GM12878 (cell line): ENCODE measurements at regions not wholly inside any gene's neighbourhood (a gene's known extent, or its start where the extent isn't known, plus 50 kb on each side); places are given as distances from the start of the nearest gene placed in this dataset.

Experiments
- ATAC-seq: fragments of 200-7000 bp; cut with Tn5 transposase; 3 replicates; pipeline ENCODE4 v1.9.1; 2020; ENCODE audit warnings: mild to moderate bottlenecking, moderate library complexity
- BruUV-seq: library from RNA; stranded (reverse); fragments of 400-500 nt; replicated peaks from 2 replicates; lab custom pipeline; 2021; lab: Mats Ljungman, UMichigan
- CTCF ChIA-PET: fragments of 300-600 bp; sonication (Branson Sonifier 250); formaldehyde crosslinking; extraction: SDS; loops from one replicate; lab custom pipeline; 2021; ENCODE audit warnings: inconsistent platforms; lab: Yijun Ruan, JAX
- POLR2A ChIA-PET: fragments of 350-600 bp; formaldehyde crosslinking; extraction: SDS; loops from one replicate; lab custom pipeline; 2021; ENCODE audit warnings: inconsistent platforms; lab: Charles Lee
- RAD21 ChIA-PET: fragments of 300-600 bp; sonication (Branson Sonifier 250); formaldehyde crosslinking; loops from one replicate; lab custom pipeline; 2023; ENCODE audit warnings: antibody characterized with exemption; ENCODE audit not compliant: unreplicated experiment; lab: Charles Lee
- SMC1A ChIA-PET: fragments of 300-600 bp; sonication (Branson Sonifier 250); formaldehyde crosslinking; loops from one replicate; lab custom pipeline; 2023; ENCODE audit not compliant: unreplicated experiment, uncharacterized antibody; lab: Charles Lee
- DNase-seq: peaks from one replicate; pipeline ENCODE4 v3.0.0-alpha.2; 2011; ENCODE audit warnings: low read depth, low spot score
- FAIRE-seq: peaks from 3 replicates; lab custom pipeline; 2011; peaks lifted over from hg19 to GRCh38; lab: Jason Lieb, UNC
- H2AFZ ChIP-seq: 2 replicates; pipeline ENCODE4 v1.6.0; 2011; ENCODE audit warnings: low read depth, low read length, control low read depth; ENCODE audit not compliant: control insufficient read depth
- H3K27ac ChIP-seq: 2 replicates; pipeline ENCODE4 v1.5.1; 2011; ENCODE audit warnings: control low read depth; ENCODE audit not compliant: control insufficient read depth, insufficient read depth
- H3K27me3 ChIP-seq, 2 experiments: replicated peaks in 1 of 2; 2 replicates each; pipeline versions ENCODE4 v1.6.0 to v1.6.1; 2011; ENCODE audit warnings: low read length in 1 of 2; ENCODE audit not compliant: control insufficient read depth in 2 of 2, insufficient read depth in 2 of 2
- H3K36me3 ChIP-seq, 2 experiments: 2 replicates each; pipeline ENCODE4 v1.5.1; 2011; ENCODE audit warnings: low read length in 1 of 2; ENCODE audit not compliant: control insufficient read depth in 2 of 2, insufficient read depth in 2 of 2
- H3K4me1 ChIP-seq: 2 replicates; pipeline ENCODE4 v1.6.1; 2011; ENCODE audit warnings: mild to moderate bottlenecking, low read length, moderate library complexity, mixed read lengths; ENCODE audit not compliant: control insufficient read depth, insufficient read depth
- H3K4me2 ChIP-seq: 2 replicates; pipeline ENCODE4 v1.6.0; 2011; ENCODE audit warnings: control low read depth; ENCODE audit not compliant: control insufficient read depth, insufficient read depth
- H3K4me3 ChIP-seq: fragments of 200-600 bp; sonication (generic); 2 replicates; pipeline ENCODE4 v1.5.1; 2016
- H3K79me2 ChIP-seq: 2 replicates; pipeline ENCODE4 v1.6.0; 2011; ENCODE audit warnings: low read length; ENCODE audit not compliant: control insufficient read depth, insufficient read depth
- H3K9ac ChIP-seq: 2 replicates; pipeline ENCODE4 v1.8.0; 2011; ENCODE audit warnings: low read length, control low read depth, mixed read lengths; ENCODE audit not compliant: control insufficient read depth, insufficient read depth
- H3K9me3 ChIP-seq: replicated peaks from 3 replicates; pipeline ENCODE4 v1.5.1; 2011; ENCODE audit warnings: mild to moderate bottlenecking, low read length; ENCODE audit not compliant: control insufficient read depth, insufficient read depth
- H4K20me1 ChIP-seq: 2 replicates; pipeline ENCODE4 v1.6.0; 2011; ENCODE audit not compliant: control insufficient read depth, insufficient read depth
- BMI1 ChIP-seq: fragments of 450-650 bp; IDR thresholded peaks from 2 replicates; pipeline ENCODE4 v1.6.1; 2016; ENCODE audit warnings: mild to moderate bottlenecking, moderate library complexity, borderline replicate concordance
- CHD4 ChIP-seq: fragments of 200-600 bp; sonication (generic); IDR thresholded peaks from 2 replicates; pipeline ENCODE4 v1.6.1; 2016; ENCODE audit warnings: mild to moderate bottlenecking
- JUND ChIP-seq: IDR thresholded peaks from 2 replicates; pipeline ENCODE4 v1.6.1; 2012; ENCODE audit warnings: low read depth, mild to moderate bottlenecking, low read length, improper control_type of control experiment, moderate library complexity
- POLR2AphosphoS5 ChIP-seq: IDR thresholded peaks from 2 replicates; pipeline ENCODE4 v1.6.1; 2011; ENCODE audit warnings: mild to moderate bottlenecking, low read length, inconsistent platforms
- SREBF2 ChIP-seq: IDR thresholded peaks from 2 replicates; pipeline ENCODE4 v1.6.1; 2012; ENCODE audit warnings: mild to moderate bottlenecking, low read length
- STAT1 ChIP-seq: fragments of 450-650 bp; conservative IDR thresholded peaks from 2 replicates; pipeline ENCODE4 v1.6.1; 2014; ENCODE audit warnings: antibody characterized with exemption, mild to moderate bottlenecking
- TARDBP ChIP-seq: IDR thresholded peaks from 2 replicates; pipeline ENCODE4 v1.6.1; 2016; ENCODE audit warnings: borderline replicate concordance
- ZBED1 ChIP-seq: IDR thresholded peaks from 2 replicates; pipeline ENCODE4 v1.6.1; 2016; ENCODE audit warnings: borderline replicate concordance
- WGBS: methylation state at CpG from one replicate; pipeline ENCODE4 v1.1.6; 2016; ENCODE audit warnings: low lambda C conversion rate; ENCODE audit not compliant: insufficient replicate concordance, insufficient coverage; ENCODE audit errors: missing lambda C conversion rate; 5-methylcytosine and 5-hydroxymethylcytosine counted together
- in situ Hi-C: fragments of 300-500 bp; cut with MboI; formaldehyde crosslinking; loops from 9 replicates; pipeline ENCODE4 v1.14.3; 2018; ENCODE audit warnings: mixed read lengths
- intact Hi-C: fragments of 100-400 bp; cut with micrococcal nuclease; formaldehyde crosslinking; loops from one replicate; pipeline ENCODE4 v1.14.2; 2022; ENCODE audit not compliant: unreplicated experiment
- TF ChIP-seq, protein P1 (sequence below): IDR thresholded peaks from 2 replicates; pipeline ENCODE4 v1.6.1; 2012; ENCODE audit warnings: low read depth, low read length, improper control_type of control experiment

DNA sequence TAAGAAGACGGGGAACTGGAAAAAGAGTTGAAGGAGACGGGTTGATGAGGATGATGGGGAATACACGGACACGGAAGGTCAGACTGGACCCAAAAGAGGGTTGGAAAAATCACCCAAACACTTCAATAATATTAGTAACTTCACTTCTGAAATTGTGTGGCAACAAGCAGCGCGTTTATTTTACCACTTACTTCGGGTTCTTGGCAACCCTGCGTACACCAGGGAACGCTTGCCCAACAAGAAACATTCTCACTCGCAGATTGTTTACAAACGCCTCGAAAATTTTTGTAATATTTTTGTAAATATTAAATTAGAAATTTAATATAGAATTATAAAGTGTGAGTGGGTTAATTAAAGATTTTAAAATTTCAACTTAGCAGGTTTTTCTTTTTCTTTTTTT is 99.5 kb downstream of the CEBPB start:
- no peak overlapping the region for H3K9ac ChIP-seq
- no peak for DNase-seq
- intact Hi-C loops (no loop called here), in situ Hi-C loops (no loop called here)
- ChIA-PET SMC1A (no interaction called here), POLR2A (no interaction called here), CTCF (no interaction called here), RAD21 (no interaction called here)
- no peak for TF ChIP-seq SREBF2
- TF ChIP-seq ZBED1 = no peak
- TF ChIP-seq CHD4 = no peak
- TF ChIP-seq TARDBP = no peak
- no peak for TF ChIP-seq JUND
- no peak for TF ChIP-seq BMI1
- no peaks in the 10 kb centered on the region for H4K20me1 ChIP-seq
- 62% methylated on average over 12 of the region's 12 CpGs for WGBS
- H3K9me3 ChIP-seq = no peaks in the 10 kb centered on the region
- FAIRE-seq = no peak
- no peak overlapping the region for H3K4me2 ChIP-seq
- H2AFZ ChIP-seq = no peak overlapping the region
- no peaks in the 10 kb centered on the region for H3K36me3 ChIP-seq
- H3K4me1 ChIP-seq = peaks cover 18% of the 10 kb centered on the region
- H3K27me3 ChIP-seq = no peaks in the 10 kb centered on the region
- H3K27ac ChIP-seq = no peak overlapping the region
- no TSS peak for BruUV-seq
- H3K4me3 ChIP-seq = no peak overlapping the region
- H3K79me2 ChIP-seq = no peaks in the 10 kb centered on the region
- no peak for ATAC-seq

DNA sequence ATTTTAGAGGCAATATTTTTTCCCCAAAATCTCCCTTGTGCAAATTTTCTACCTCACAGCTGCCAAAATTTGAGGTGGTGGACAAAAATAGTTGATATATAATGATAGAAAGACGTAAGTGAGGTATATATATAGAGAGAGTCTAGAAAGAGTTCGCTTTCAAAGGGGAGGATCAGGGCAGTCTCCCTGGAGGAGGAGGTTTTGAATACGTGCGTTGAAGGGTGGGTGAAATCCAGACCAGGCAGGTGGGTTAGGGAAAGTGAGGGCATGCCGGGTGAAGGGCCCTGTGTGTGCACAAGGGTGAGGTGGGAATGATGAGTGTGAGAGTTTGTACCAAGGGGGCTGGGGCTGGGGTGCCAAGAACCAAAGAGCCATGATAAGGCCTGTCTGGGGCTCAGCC is 100.2 kb downstream of the CEBPB start:
- no peak overlapping the region for H2AFZ ChIP-seq
- H3K4me1 ChIP-seq = peaks cover 11% of the 10 kb centered on the region
- intact Hi-C loops = no loop called here
- ChIA-PET CTCF (no interaction called here), RAD21 (no interaction called here), POLR2A (no interaction called here), SMC1A (no interaction called here)
- H3K36me3 ChIP-seq = no peaks in the 10 kb centered on the region
- ATAC-seq = no peak
- H4K20me1 ChIP-seq = no peaks in the 10 kb centered on the region
- DNase-seq = no peak
- in situ Hi-C loops = no loop called here
- no peak overlapping the region for H3K9ac ChIP-seq
- FAIRE-seq = no peak
- no peak overlapping the region for H3K27ac ChIP-seq
- TF ChIP-seq STAT1 (no peak), POLR2AphosphoS5 (no peak)
- TF ChIP-seq, protein P1, sequence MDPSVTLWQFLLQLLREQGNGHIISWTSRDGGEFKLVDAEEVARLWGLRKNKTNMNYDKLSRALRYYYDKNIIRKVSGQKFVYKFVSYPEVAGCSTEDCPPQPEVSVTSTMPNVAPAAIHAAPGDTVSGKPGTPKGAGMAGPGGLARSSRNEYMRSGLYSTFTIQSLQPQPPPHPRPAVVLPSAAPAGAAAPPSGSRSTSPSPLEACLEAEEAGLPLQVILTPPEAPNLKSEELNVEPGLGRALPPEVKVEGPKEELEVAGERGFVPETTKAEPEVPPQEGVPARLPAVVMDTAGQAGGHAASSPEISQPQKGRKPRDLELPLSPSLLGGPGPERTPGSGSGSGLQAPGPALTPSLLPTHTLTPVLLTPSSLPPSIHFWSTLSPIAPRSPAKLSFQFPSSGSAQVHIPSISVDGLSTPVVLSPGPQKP = no peak
- H3K4me2 ChIP-seq = no peak overlapping the region
- WGBS = 50% methylated on average over 5 of the region's 5 CpGs
- no peaks in the 10 kb centered on the region for H3K27me3 ChIP-seq
- BruUV-seq = no TSS peak
- H3K4me3 ChIP-seq = no peak overlapping the region
- no peaks in the 10 kb centered on the region for H3K9me3 ChIP-seq
- H3K79me2 ChIP-seq = no peaks in the 10 kb centered on the region
